HepG2 (cell line): ENCODE measurements at regions not wholly inside any gene's neighbourhood (a gene's known extent, or its start where the extent isn't known, plus 50 kb on each side); places are given as distances from the start of the nearest gene placed in this dataset.

Source experiments
- ATAC-seq: fragments of 200-7000 bp; cut with Tn5 transposase; 3 replicates; pipeline ENCODE4 v1.9.1; 2020; ENCODE audit warnings: mild to moderate bottlenecking, moderate library complexity
- BruUV-seq: library from RNA; stranded (reverse); fragments of 400-500 nt; replicated peaks from 2 replicates; lab custom pipeline; 2021; lab: Mats Ljungman, UMichigan
- CTCF ChIA-PET: fragments of 300-600 bp; formaldehyde crosslinking; extraction: SDS; loops from one replicate; lab custom pipeline; 2021; ENCODE audit warnings: low total read pairs, inconsistent platforms, low intra/inter-chr PET ratio; lab: Yijun Ruan, JAX
- POLR2A ChIA-PET: fragments of 350-600 bp; sonication (Branson Sonifier 250); formaldehyde crosslinking; loops from one replicate; lab custom pipeline; 2020; ENCODE audit warnings: antibody characterized with exemption, inconsistent platforms; lab: Yijun Ruan, JAX
- DNase-seq: peaks from one replicate; pipeline ENCODE4 v3.0.0-alpha.2; 2015; ENCODE audit warnings: low spot score
- FAIRE-seq: peaks from 3 replicates; lab custom pipeline; 2011; peaks lifted over from hg19 to GRCh38; lab: Jason Lieb, UNC
- H2AFZ ChIP-seq: one replicate; pipeline ENCODE4 v1.6.1; 2011; ENCODE audit warnings: low read length, inconsistent platforms
- H3K27ac ChIP-seq: fragments of 300-600 bp; 3 replicates; pipeline ENCODE4 v1.8.0; 2011; ENCODE audit warnings: mixed run types, mild to moderate bottlenecking, mixed read lengths, low read length, inconsistent platforms; ENCODE audit not compliant: insufficient read depth; ENCODE audit errors: extremely low read length
- H3K27me3 ChIP-seq, 2 experiments: fragments of 200-600 bp in 1 of 2; 2 replicates in 1 of 2; 3 replicates in 1 of 2; pipeline versions ENCODE4 v1.6.0 to v1.8.0; 2011; ENCODE audit warnings: low read length in 2 of 2, mild to moderate bottlenecking in 2 of 2, moderate library complexity in 2 of 2, inconsistent platforms in 1 of 2; ENCODE audit not compliant: insufficient read depth in 2 of 2, control insufficient read depth in 1 of 2
- H3K36me3 ChIP-seq, 2 experiments: fragments of 200-600 bp in 1 of 2; replicated peaks in 1 of 2; 2 replicates in 1 of 2; 3 replicates in 1 of 2; pipeline versions ENCODE4 v1.5.1 to v1.8.0; 2011; ENCODE audit warnings: low read length in 2 of 2, inconsistent platforms in 1 of 2; ENCODE audit not compliant: insufficient read depth in 2 of 2, control insufficient read depth in 1 of 2
- H3K4me1 ChIP-seq: 2 replicates; pipeline ENCODE4 v1.5.1; 2012; ENCODE audit warnings: low read length, inconsistent platforms; ENCODE audit not compliant: insufficient read depth
- H3K4me2 ChIP-seq: 2 replicates; pipeline ENCODE4 v1.6.0; 2011; ENCODE audit warnings: low read depth, low read length, inconsistent platforms
- H3K4me3 ChIP-seq, 3 experiments: fragments of 200-600 bp in 1 of 3; sonication (generic), shearing (Covaris generic) in 1 of 3; replicated peaks in 1 of 3; 2 replicates each; pipeline ENCODE4 v1.5.1; 2011 to 2016; ENCODE audit warnings: low read length in 3 of 3, inconsistent platforms in 2 of 3, low read depth in 2 of 3, mild to moderate bottlenecking in 2 of 3, control low read depth in 1 of 3, mixed read lengths in 1 of 3; ENCODE audit not compliant: insufficient read depth in 1 of 3
- H3K79me2 ChIP-seq: one replicate; pipeline ENCODE4 v1.6.1; 2011; ENCODE audit warnings: low read length, inconsistent platforms; ENCODE audit not compliant: insufficient read depth
- H3K9ac ChIP-seq: 2 replicates; pipeline ENCODE4 v1.6.0; 2011; ENCODE audit warnings: mild to moderate bottlenecking, low read depth, low read length, inconsistent platforms; ENCODE audit not compliant: insufficient read depth
- H3K9me3 ChIP-seq: 2 replicates; pipeline ENCODE4 v1.5.1; 2012; ENCODE audit warnings: mild to moderate bottlenecking, low read length
- H4K20me1 ChIP-seq: 2 replicates; pipeline ENCODE4 v1.6.0; 2011; ENCODE audit warnings: inconsistent platforms, mild to moderate bottlenecking, low read length, moderate library complexity; ENCODE audit not compliant: insufficient read depth
- AHDC1 ChIP-seq: sonication (generic); formaldehyde crosslinking; IDR thresholded peaks from 2 replicates; pipeline ENCODE4 v1.5.1; 2020; ENCODE audit warnings: mild to moderate bottlenecking, missing genetic modification reagents, borderline replicate concordance
- ATF7-NPFF ChIP-seq: sonication (generic); formaldehyde crosslinking; IDR thresholded peaks from 2 replicates; pipeline ENCODE4 v1.8.1; 2023; ENCODE audit warnings: mild to moderate bottlenecking, low read depth, missing genetic modification reagents, moderate library complexity
- EHMT2 ChIP-seq: fragments of 200-600 bp; sonication (generic); IDR thresholded peaks from 2 replicates; pipeline ENCODE4 v1.7.0; 2017; ENCODE audit warnings: antibody characterized with exemption, low read depth, low read length, borderline replicate concordance
- FOXK1 ChIP-seq: sonication (generic); formaldehyde crosslinking; IDR thresholded peaks from 2 replicates; pipeline ENCODE4 v1.4.0; 2020; ENCODE audit warnings: low read depth, missing genetic modification reagents, borderline replicate concordance
- IKZF4 ChIP-seq: sonication (generic); formaldehyde crosslinking; IDR thresholded peaks from 2 replicates; pipeline ENCODE4 v1.5.1; 2020; ENCODE audit warnings: borderline replicate concordance, mild to moderate bottlenecking, low read depth, missing genetic modification reagents; ENCODE audit errors: not compliant biosample characterization
- KLF13 ChIP-seq: sonication (generic); formaldehyde crosslinking; IDR thresholded peaks from 2 replicates; pipeline ENCODE4 v1.4.0; 2020; ENCODE audit warnings: mild to moderate bottlenecking, missing genetic modification reagents
- MAF1 ChIP-seq: sonication (generic); formaldehyde crosslinking; IDR thresholded peaks from 2 replicates; pipeline ENCODE4 v1.5.0; 2020; ENCODE audit warnings: missing genetic modification reagents, borderline replicate concordance
- NR1H2 ChIP-seq: sonication (generic); formaldehyde crosslinking; IDR thresholded peaks from 2 replicates; pipeline ENCODE4 v1.8.1; 2022; ENCODE audit warnings: low read depth, missing genetic modification reagents, borderline replicate concordance
- SMAD1 ChIP-seq: sonication (generic); formaldehyde crosslinking; IDR thresholded peaks from 2 replicates; pipeline ENCODE4 v1.4.0; 2020; ENCODE audit warnings: missing genetic modification reagents, low read depth, mild to moderate bottlenecking, borderline replicate concordance
- ZNF138 ChIP-seq: sonication (generic); formaldehyde crosslinking; IDR thresholded peaks from 2 replicates; pipeline ENCODE4 v1.5.0; 2020; ENCODE audit warnings: mild to moderate bottlenecking, low read depth, missing genetic modification reagents
- ZNF205 ChIP-seq: IDR thresholded peaks from 2 replicates; pipeline ENCODE4 v1.6.1; 2018; ENCODE audit warnings: missing biosample characterization, missing genetic modification reagents
- ZNF256 ChIP-seq: sonication (generic); formaldehyde crosslinking; conservative IDR thresholded peaks from 2 replicates; pipeline ENCODE4 v1.4.0; 2020; ENCODE audit warnings: missing genetic modification reagents
- ZNF629 ChIP-seq: sonication (generic); formaldehyde crosslinking; conservative IDR thresholded peaks from 2 replicates; pipeline ENCODE4 v1.5.0; 2020; ENCODE audit warnings: missing genetic modification reagents
- ZNF781 ChIP-seq: sonication (generic); formaldehyde crosslinking; IDR thresholded peaks from 2 replicates; pipeline ENCODE4 v1.5.1; 2020; ENCODE audit warnings: borderline replicate concordance, mild to moderate bottlenecking, missing genetic modification reagents; ENCODE audit errors: not compliant biosample characterization
- WGBS: methylation state at CpG from one replicate; pipeline ENCODE4 v1.1.6; 2017; ENCODE audit warnings: low lambda C conversion rate; 5-methylcytosine and 5-hydroxymethylcytosine counted together
- in situ Hi-C: cut with HindIII; loops from 2 replicates; pipeline ENCODE4 v1.10.0; 2017; ENCODE audit warnings: low pct_unique_long_range_greater_than_20kb; ENCODE audit not compliant: extremely low pct_ligation_motif_present
- intact Hi-C: fragments of 100-400 bp; cut with micrococcal nuclease; formaldehyde crosslinking; loops from one replicate; pipeline ENCODE4 v1.10.0; 2022; ENCODE audit not compliant: unreplicated experiment

GRCh38 chr6:68527691-68528090, 107.4 kb upstream of the ADGRB3 start:
- CTCF ChIA-PET: no interaction called here
- WGBS: 4% methylated on average over 4 of the region's 4 CpGs
- Histone ChIP-seq H3K79me2 (no peaks in the 10 kb centered on the region), H3K4me1 (no peaks in the 10 kb centered on the region), H3K9ac (no peak overlapping the region), H3K36me3 (no peaks in the 10 kb centered on the region), H2AFZ (no peak overlapping the region), H3K4me2 (no peak overlapping the region), H3K4me3 (no peak overlapping the region), H3K27ac (no peak overlapping the region), H3K27me3 (no peaks in the 10 kb centered on the region), H4K20me1 (no peaks in the 10 kb centered on the region), H3K9me3 (no peaks in the 10 kb centered on the region)
- BruUV-seq: no TSS peak
- POLR2A ChIA-PET: no interaction called here
- FAIRE-seq: no peak
- in situ Hi-C loops (no loop called here), intact Hi-C loops (no loop called here)
- no peak for ATAC-seq
- DNase-seq: no peak
- no peak for TF ChIP-seq KLF13 (CRISPR knock-in tag)
- no peak for TF ChIP-seq ZNF138 (CRISPR knock-in tag)
- TF ChIP-seq EHMT2: no peak
- no peak for TF ChIP-seq MAF1 (CRISPR knock-in tag)
- no peak for TF ChIP-seq ZNF781 (CRISPR knock-in tag)
- TF ChIP-seq FOXK1: no peak
- no peak for TF ChIP-seq ZNF629 (CRISPR knock-in tag)
- TF ChIP-seq IKZF4 (CRISPR knock-in tag): no peak
- TF ChIP-seq AHDC1: no peak
- TF ChIP-seq ATF7-NPFF (CRISPR knock-in tag): no peak
- TF ChIP-seq ZNF256 (CRISPR knock-in tag): no peak
- TF ChIP-seq NR1H2 (CRISPR knock-in tag): no peak
- TF ChIP-seq SMAD1 (CRISPR knock-in tag): no peak
- no peak for TF ChIP-seq ZNF205 (CRISPR knock-in tag)
